ENCODE measurements at regions not wholly inside any gene's neighbourhood (a gene's known extent, or its start where the extent isn't known, plus 50 kb on each side); places are given as distances from the start of the nearest gene placed in this dataset.

DNA sequence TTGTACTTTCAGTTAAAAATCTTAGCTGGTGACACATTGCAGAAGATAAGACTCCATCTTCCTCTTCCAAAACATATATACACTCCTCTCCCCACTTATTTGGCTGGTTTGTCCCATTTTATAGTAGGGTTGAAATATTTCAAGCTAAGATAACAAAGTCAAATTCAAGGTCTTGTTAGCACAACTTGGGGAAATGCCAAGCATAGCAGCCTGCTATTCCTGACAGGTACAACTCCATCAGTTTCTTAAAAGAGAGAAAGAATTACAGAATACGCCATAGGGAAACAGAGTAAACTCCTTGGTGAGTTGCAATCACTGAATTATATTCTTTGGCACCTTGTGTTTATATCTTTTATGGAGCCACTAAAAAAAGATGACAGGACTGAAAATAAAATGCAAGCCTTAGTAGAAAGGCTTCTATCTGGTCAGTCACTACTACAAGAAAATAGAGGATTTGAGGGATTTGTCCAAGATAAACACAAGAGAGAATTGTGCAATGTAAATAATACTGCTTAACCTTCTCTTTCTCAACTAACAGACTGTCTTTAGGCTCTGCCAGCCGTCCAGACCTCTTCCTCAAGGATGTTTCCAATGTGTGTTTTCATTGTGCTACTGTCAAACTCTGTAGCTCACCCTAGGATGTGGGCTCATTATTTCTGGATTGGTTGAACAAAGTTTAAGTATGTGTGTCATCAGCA, 170.3 kb downstream of the VEGFC start:
- TF ChIP-seq EZH2 (IDR thresholded peaks at IDR 0.05; ENCODE audit: insufficient read depth, poor library complexity, severe bottlenecking) (no peak), EZH2phosphoT487 (IDR thresholded peaks at IDR 0.05; ENCODE audit: insufficient read depth, low read depth) (no peak)
